Sigmoid colon (tissue), 6 donors: ENCODE measurements at regions not wholly inside any gene's neighbourhood (a gene's known extent, or its start where the extent isn't known, plus 50 kb on each side); places are given as distances from the start of the nearest gene placed in this dataset.

Experiments
- DNase-seq: peaks from one replicate; pipeline ENCODE4 v3.0.0-alpha.2; 2019
- H3K27ac ChIP-seq, 4 donors: fragments of 200-600 bp; sonication (generic); one replicate each; pipeline ENCODE4 v1.5.1; 2016 to 2019; ENCODE audit warnings: mild to moderate bottlenecking in 1 of 4
- H3K27me3 ChIP-seq, 3 donors: fragments of 200-600 bp; sonication (generic); one replicate each; pipeline ENCODE4 v1.5.1; 2019; ENCODE audit warnings: mild to moderate bottlenecking in 1 of 3
- H3K36me3 ChIP-seq, 4 donors: fragments of 200-600 bp; sonication (generic); one replicate each; pipeline ENCODE4 v1.5.1; 2016 to 2019
- H3K4me1 ChIP-seq, 4 donors: fragments of 200-600 bp; sonication (generic); one replicate each; pipeline ENCODE4 v1.5.1; 2017 to 2019
- H3K4me3 ChIP-seq, 4 donors: fragments of 200-600 bp; sonication (generic); one replicate each; pipeline ENCODE4 v1.5.1; 2017 to 2019; ENCODE audit warnings: mild to moderate bottlenecking in 2 of 4, moderate library complexity in 1 of 4
- H3K9me3 ChIP-seq, 4 donors: fragments of 200-600 bp in 3 of 4; sonication (generic) in 3 of 4; one replicate each; pipeline versions ENCODE4 v1.5.1 to v1.6.1; 2013 to 2019
- CTCF ChIP-seq, 4 experiments: fragments of 450-650 bp in 3 of 4; fragments of 200-600 bp in 1 of 4; IDR thresholded peaks; one replicate each; pipeline ENCODE4 v1.5.1; 2016 to 2019; ENCODE audit warnings: antibody characterized with exemption in 4 of 4, mild to moderate bottlenecking in 3 of 4, moderate library complexity in 2 of 4
- EP300 ChIP-seq, 4 donors: sonication (generic); formaldehyde crosslinking; IDR thresholded peaks; one replicate each; pipeline ENCODE4 v1.6.1; 2017; ENCODE audit warnings: antibody characterized with exemption in 4 of 4
- POLR2A ChIP-seq, 2 donors: fragments of 450-650 bp; IDR thresholded peaks; one replicate each; pipeline ENCODE4 v1.6.1; 2016; ENCODE audit warnings: antibody characterized with exemption in 2 of 2, mild to moderate bottlenecking in 2 of 2, moderate library complexity in 2 of 2
- POLR2AphosphoS5 ChIP-seq, 4 donors: sonication (generic); formaldehyde crosslinking; IDR thresholded peaks; one replicate each; pipeline ENCODE4 v1.6.1; 2017; ENCODE audit warnings: antibody characterized with exemption in 4 of 4
- WGBS, 2 donors: extraction: QIAGEN DNeasy Blood & Tissue Kit; methylation state at CpG; one replicate each; pipeline ENCODE4 v1.1.7; 2013; 5-methylcytosine and 5-hydroxymethylcytosine counted together
- intact Hi-C: fragments of 100-400 bp; cut with DNase I; formaldehyde crosslinking; loops from one replicate; pipeline ENCODE4 v1.15.1; 2023
- donor health status: healthy with polysubstance abuse.
- donor health status: healthy.

DNA sequence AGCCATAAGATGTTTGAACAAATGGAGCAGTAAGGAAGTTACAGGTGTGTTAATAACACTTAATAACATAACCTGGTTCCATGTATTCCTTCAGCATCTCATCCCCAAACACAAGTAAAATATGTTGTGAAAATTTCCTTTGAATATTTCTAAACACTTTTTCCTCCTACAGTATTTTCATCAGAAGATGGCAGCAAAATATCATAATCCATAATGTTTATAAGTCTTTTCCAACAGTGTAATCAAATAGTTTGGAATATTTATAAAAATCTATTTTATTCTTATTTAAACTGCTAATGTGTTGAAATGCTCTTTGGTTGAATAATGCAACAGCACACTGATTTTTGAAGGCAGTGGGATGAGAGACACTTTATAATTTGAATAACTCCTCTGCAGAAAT is 1020.5 kb downstream of the OTOL1 start:
- no peaks in the 10 kb centered on the region for H3K27me3 ChIP-seq
- intact Hi-C loops: no loop called here
- no peak overlapping the region for H3K27ac ChIP-seq
- TF ChIP-seq POLR2AphosphoS5 (IDR thresholded peaks at IDR 0.05) (no peak), CTCF (IDR thresholded peaks at IDR 0.05) (no peak), POLR2A (IDR thresholded peaks at IDR 0.05) (no peak), EP300 (IDR thresholded peaks at IDR 0.05) (no peak)
- no peak for DNase-seq
- no peak overlapping the region for H3K4me3 ChIP-seq
- H3K36me3 ChIP-seq: no peaks in the 10 kb centered on the region
- H3K4me1 ChIP-seq: no peaks in the 10 kb centered on the region
- H3K9me3 ChIP-seq: no peaks in the 10 kb centered on the region

DNA sequence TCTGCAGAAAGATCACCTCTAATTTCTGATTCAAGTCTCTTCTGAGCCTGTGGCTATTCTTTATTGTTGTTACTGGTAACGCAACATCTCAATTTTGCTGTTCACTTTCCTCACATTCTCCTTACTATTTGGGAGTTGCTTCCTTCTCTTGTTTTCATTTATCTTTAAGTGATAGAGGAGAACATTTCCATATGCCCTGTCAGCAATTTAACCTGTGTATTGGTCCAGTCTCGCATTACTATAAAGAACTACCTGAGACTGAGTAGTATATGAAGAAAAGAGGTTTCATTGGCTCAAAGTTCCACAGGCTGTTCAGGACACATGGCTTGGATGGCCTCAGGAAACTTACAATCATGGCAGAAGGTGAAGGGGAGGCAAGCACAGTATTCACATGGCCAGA is 1025.1 kb downstream of the OTOL1 start:
- Histone ChIP-seq H3K27me3 (no peaks in the 10 kb centered on the region), H3K9me3 (no peaks in the 10 kb centered on the region), H3K27ac (no peak overlapping the region), H3K36me3 (no peaks in the 10 kb centered on the region), H3K4me3 (no peak overlapping the region), H3K4me1 (peaks cover 0 to 6% (median 0%) of the 10 kb centered on the region in 4 donors)
- WGBS, 2 donors: 93 to 98% methylated on average over 2 of the region's 2 CpGs
- no peak for TF ChIP-seq POLR2A (IDR thresholded peaks at IDR 0.05)
- no peak for TF ChIP-seq CTCF (IDR thresholded peaks at IDR 0.05)
- TF ChIP-seq POLR2AphosphoS5 (IDR thresholded peaks at IDR 0.05): no peak
- intact Hi-C loops: no loop called here
- no peak for DNase-seq

GRCh38 chr3:162525066-162525742 is 1028.6 kb downstream of the OTOL1 start:
- TF ChIP-seq CTCF (IDR thresholded peaks at IDR 0.05): no peak
- no peak for TF ChIP-seq EP300 (IDR thresholded peaks at IDR 0.05)
- peak in 2 of 4 donors; percentile 57 to 60 for TF ChIP-seq POLR2AphosphoS5 (IDR thresholded peaks at IDR 0.05)
- Histone ChIP-seq H3K27ac (peak overlapping the region in 1 of 4 donors; percentile 4), H3K36me3 (no peaks in the 10 kb centered on the region), H3K9me3 (no peaks in the 10 kb centered on the region), H3K4me3 (no peak overlapping the region), H3K4me1 (peaks cover 0 to 6% (median 0%) of the 10 kb centered on the region in 4 donors), H3K27me3 (no peaks in the 10 kb centered on the region)
- intact Hi-C loops: no loop called here
- peak; percentile 67 for DNase-seq
- 50 to 57% methylated on average over 2 of the region's 2 CpGs for WGBS, 2 donors

DNA sequence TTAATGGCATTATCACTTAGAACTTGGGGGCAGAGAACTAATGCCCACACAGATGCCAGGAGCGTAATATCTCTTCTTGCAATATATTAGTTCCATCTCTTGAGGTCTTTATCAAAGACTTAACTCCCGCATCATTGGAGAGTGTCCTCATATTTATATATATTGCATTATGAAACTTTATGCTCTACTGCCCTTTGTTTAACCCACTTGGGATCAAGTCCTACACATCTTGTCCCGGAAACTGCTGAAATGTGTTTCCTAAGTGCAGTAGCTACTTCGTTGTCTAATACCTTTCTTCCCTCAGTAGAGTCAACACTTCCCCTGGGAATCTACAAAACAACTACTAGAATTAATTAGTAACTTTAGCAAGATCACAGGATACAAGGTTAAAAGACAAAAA is 1029.2 kb downstream of the OTOL1 start:
- H3K4me1 ChIP-seq: peaks cover 0 to 6% (median 0%) of the 10 kb centered on the region in 4 donors
- no peaks in the 10 kb centered on the region for H3K27me3 ChIP-seq
- WGBS, 2 donors: 65 to 66% methylated on average over 4 of the region's 4 CpGs
- H3K4me3 ChIP-seq: no peak overlapping the region
- no peaks in the 10 kb centered on the region for H3K9me3 ChIP-seq
- peak overlapping the region in 1 of 4 donors; percentile 4 for H3K27ac ChIP-seq
- TF ChIP-seq POLR2A (IDR thresholded peaks at IDR 0.05): no peak
- intact Hi-C loops: no loop called here
- DNase-seq: no peak
- H3K36me3 ChIP-seq: no peaks in the 10 kb centered on the region

GRCh38 chr3:162534431-162534830 is 1037.8 kb downstream of the OTOL1 start:
- Histone ChIP-seq H3K27me3 (no peaks in the 10 kb centered on the region), H3K4me3 (no peak overlapping the region), H3K9me3 (no peaks in the 10 kb centered on the region), H3K36me3 (no peaks in the 10 kb centered on the region), H3K4me1 (no peaks in the 10 kb centered on the region), H3K27ac (no peak overlapping the region)
- intact Hi-C loops: no loop called here
- TF ChIP-seq EP300 (IDR thresholded peaks at IDR 0.05) (no peak), POLR2A (IDR thresholded peaks at IDR 0.05) (no peak), CTCF (IDR thresholded peaks at IDR 0.05) (no peak), POLR2AphosphoS5 (IDR thresholded peaks at IDR 0.05) (no peak)
- no peak for DNase-seq
- 68 to 71% methylated on average over 2 of the region's 2 CpGs for WGBS, 2 donors
